Myocyte (in vitro differentiated cells): ENCODE measurements at regions not wholly inside any gene's neighbourhood (a gene's known extent, or its start where the extent isn't known, plus 50 kb on each side); places are given as distances from the start of the nearest gene placed in this dataset.
A peak's percentile ranks its signal among the peaks of the same experiment; 100 is the strongest.

Source experiments
- DNase-seq: peaks from one replicate; pipeline ENCODE4 v3.0.0-alpha.2; 2012; ENCODE audit warnings: low read depth

- no peak for DNase-seq
Measured at GRCh38 chr13:47188802-47189201, 291.9 kb upstream of the HTR2A start.

GRCh38 chr13:47186471-47186870 lies 289.6 kb upstream of the HTR2A start:
- no peak for DNase-seq

GRCh38 chr13:47184321-47184720 lies 287.5 kb upstream of the HTR2A start:
- DNase-seq, result no peak

GRCh38 chr13:47179321-47179720 lies 282.5 kb upstream of the HTR2A start:
- no peak for DNase-seq

- DNase-seq, result no peak
Measured at GRCh38 chr13:47178090-47178950, 281.5 kb upstream of the HTR2A start.

- peak; percentile 59 for DNase-seq
Measured at GRCh38 chr13:47175172-47175866, 278.5 kb upstream of the HTR2A start.

GRCh38 chr13:47170971-47171370 lies 274.1 kb upstream of the HTR2A start:
- no peak for DNase-seq

- DNase-seq, result no peak
Measured at GRCh38 chr13:47168618-47169017, 271.8 kb upstream of the HTR2A start.

- DNase-seq, result no peak
Measured at GRCh38 chr13:47168066-47168465, 271.2 kb upstream of the HTR2A start.

GRCh38 chr13:47166336-47166735 lies 269.5 kb upstream of the HTR2A start:
- no peak for DNase-seq

GRCh38 chr13:47159853-47160550 lies 263.1 kb upstream of the HTR2A start:
- no peak for DNase-seq

GRCh38 chr13:47158593-47158992 lies 261.7 kb upstream of the HTR2A start:
- no peak for DNase-seq

GRCh38 chr13:47148543-47148942 lies 251.7 kb upstream of the HTR2A start:
- DNase-seq, result no peak

- no peak for DNase-seq
Measured at GRCh38 chr13:47147812-47148119, 250.9 kb upstream of the HTR2A start.

GRCh38 chr13:47146991-47147811 lies 250.3 kb upstream of the HTR2A start:
- DNase-seq, result no peak

GRCh38 chr13:47146136-47146535 lies 249.3 kb upstream of the HTR2A start:
- no peak for DNase-seq

- DNase-seq, result no peak
Measured at GRCh38 chr13:47144782-47145181, 247.9 kb upstream of the HTR2A start.

GRCh38 chr13:47142105-47142504 lies 245.3 kb upstream of the HTR2A start:
- peak; percentile 40 for DNase-seq

GRCh38 chr13:47139519-47139918 lies 242.7 kb upstream of the HTR2A start:
- no peak for DNase-seq

- no peak for DNase-seq
Measured at GRCh38 chr13:47136504-47136941, 239.7 kb upstream of the HTR2A start.

GRCh38 chr13:47135800-47136503 lies 239.1 kb upstream of the HTR2A start:
- DNase-seq, result no peak
